ENCODE measurements at regions not wholly inside any gene's neighbourhood (a gene's known extent, or its start where the extent isn't known, plus 50 kb on each side); places are given as distances from the start of the nearest gene placed in this dataset.
"Not testable (repeated sequence)": the region's sequence is repeated elsewhere in the genome, so short reads cannot be mapped to it uniquely, and the experiment has no call there.

- no peak overlapping the region for H3K4me3 ChIP-seq (ENCODE audit: low read length in 2 of 2)
- H3K4me1 ChIP-seq (ENCODE audit: control insufficient read depth in 2 of 2, insufficient read depth in 2 of 2, low read length in 2 of 2) = no peaks in the 10 kb centered on the region
- H3K9me3 ChIP-seq (ENCODE audit: control insufficient read depth in 2 of 2, low read length in 2 of 2) = no peaks in the 10 kb centered on the region
- no peaks in the 10 kb centered on the region for H3K27me3 ChIP-seq (ENCODE audit: control insufficient read depth in 2 of 2, insufficient read depth in 2 of 2, low read length in 2 of 2)
- H3K27ac ChIP-seq (ENCODE audit: low read depth in 2 of 2, low read length in 2 of 2) = no peak overlapping the region
- no peak overlapping the region for H3K9ac ChIP-seq (ENCODE audit: low read depth in 1 of 2, low read length in 2 of 2)
- no peaks in the 10 kb centered on the region for H3K36me3 ChIP-seq (ENCODE audit: control insufficient read depth in 2 of 2, insufficient read depth in 2 of 2, low read length in 2 of 2)
These were observed 114.1 kb upstream of the ADAMTS9 start for GRCh38 chr3:64801856-64802255.

GRCh38 chr3:64799606-64800005, 111.8 kb upstream of the ADAMTS9 start:
- H3K9me3 ChIP-seq (ENCODE audit: control insufficient read depth in 2 of 2, low read length in 2 of 2) = no peaks in the 10 kb centered on the region
- H3K9ac ChIP-seq (ENCODE audit: low read depth in 1 of 2, low read length in 2 of 2) = no peak overlapping the region
- H3K27me3 ChIP-seq (ENCODE audit: control insufficient read depth in 2 of 2, insufficient read depth in 2 of 2, low read length in 2 of 2) = no peaks in the 10 kb centered on the region
- H3K4me3 ChIP-seq (ENCODE audit: low read length in 2 of 2) = no peak overlapping the region
- no peaks in the 10 kb centered on the region for H3K4me1 ChIP-seq (ENCODE audit: control insufficient read depth in 2 of 2, insufficient read depth in 2 of 2, low read length in 2 of 2)
- H3K27ac ChIP-seq (ENCODE audit: low read depth in 2 of 2, low read length in 2 of 2) = no peak overlapping the region
- no peaks in the 10 kb centered on the region for H3K36me3 ChIP-seq (ENCODE audit: control insufficient read depth in 2 of 2, insufficient read depth in 2 of 2, low read length in 2 of 2)

GRCh38 chr3:64798316-64798715, 110.5 kb upstream of the ADAMTS9 start:
- Histone ChIP-seq H3K4me1 (ENCODE audit: control insufficient read depth in 2 of 2, insufficient read depth in 2 of 2, low read length in 2 of 2) (no peaks in the 10 kb centered on the region), H3K9ac (ENCODE audit: low read depth in 1 of 2, low read length in 2 of 2) (no peak overlapping the region), H3K9me3 (ENCODE audit: control insufficient read depth in 2 of 2, low read length in 2 of 2) (no peaks in the 10 kb centered on the region), H3K27me3 (ENCODE audit: control insufficient read depth in 2 of 2, insufficient read depth in 2 of 2, low read length in 2 of 2) (no peaks in the 10 kb centered on the region), H3K36me3 (ENCODE audit: control insufficient read depth in 2 of 2, insufficient read depth in 2 of 2, low read length in 2 of 2) (no peaks in the 10 kb centered on the region), H3K4me3 (ENCODE audit: low read length in 2 of 2) (no peak overlapping the region), H3K27ac (ENCODE audit: low read depth in 2 of 2, low read length in 2 of 2) (no peak overlapping the region)

GRCh38 chr3:64796607-64797399, 109.0 kb upstream of the ADAMTS9 start:
- Histone ChIP-seq H3K36me3 (ENCODE audit: control insufficient read depth in 2 of 2, insufficient read depth in 2 of 2, low read length in 2 of 2) (no peaks in the 10 kb centered on the region), H3K27me3 (ENCODE audit: control insufficient read depth in 2 of 2, insufficient read depth in 2 of 2, low read length in 2 of 2) (no peaks in the 10 kb centered on the region), H3K27ac (ENCODE audit: low read depth in 2 of 2, low read length in 2 of 2) (no peak overlapping the region), H3K4me3 (ENCODE audit: low read length in 2 of 2) (no peak overlapping the region), H3K9ac (ENCODE audit: low read depth in 1 of 2, low read length in 2 of 2) (no peak overlapping the region), H3K4me1 (ENCODE audit: control insufficient read depth in 2 of 2, insufficient read depth in 2 of 2, low read length in 2 of 2) (no peaks in the 10 kb centered on the region), H3K9me3 (ENCODE audit: control insufficient read depth in 2 of 2, low read length in 2 of 2) (no peaks in the 10 kb centered on the region)

- Histone ChIP-seq H3K36me3 (ENCODE audit: control insufficient read depth in 2 of 2, insufficient read depth in 2 of 2, low read length in 2 of 2) (no peaks in the 10 kb centered on the region), H3K27me3 (ENCODE audit: control insufficient read depth in 2 of 2, insufficient read depth in 2 of 2, low read length in 2 of 2) (no peaks in the 10 kb centered on the region), H3K9ac (ENCODE audit: low read depth in 1 of 2, low read length in 2 of 2) (no peak overlapping the region), H3K9me3 (ENCODE audit: control insufficient read depth in 2 of 2, low read length in 2 of 2) (no peaks in the 10 kb centered on the region), H3K4me1 (ENCODE audit: control insufficient read depth in 2 of 2, insufficient read depth in 2 of 2, low read length in 2 of 2) (no peaks in the 10 kb centered on the region), H3K27ac (ENCODE audit: low read depth in 2 of 2, low read length in 2 of 2) (no peak overlapping the region), H3K4me3 (ENCODE audit: low read length in 2 of 2) (no peak overlapping the region)
These were observed 104.6 kb upstream of the ADAMTS9 start for GRCh38 chr3:64792445-64792844.

GRCh38 chr3:64789111-64789510, 101.3 kb upstream of the ADAMTS9 start:
- H3K4me1 ChIP-seq (ENCODE audit: control insufficient read depth in 2 of 2, insufficient read depth in 2 of 2, low read length in 2 of 2) = no peaks in the 10 kb centered on the region
- H3K4me3 ChIP-seq (ENCODE audit: low read length in 2 of 2) = no peak overlapping the region
- no peak overlapping the region for H3K9ac ChIP-seq (ENCODE audit: low read depth in 1 of 2, low read length in 2 of 2)
- H3K9me3 ChIP-seq (ENCODE audit: control insufficient read depth in 2 of 2, low read length in 2 of 2) = no peaks in the 10 kb centered on the region
- no peaks in the 10 kb centered on the region for H3K27me3 ChIP-seq (ENCODE audit: control insufficient read depth in 2 of 2, insufficient read depth in 2 of 2, low read length in 2 of 2)
- no peak overlapping the region for H3K27ac ChIP-seq (ENCODE audit: low read depth in 2 of 2, low read length in 2 of 2)
- H3K36me3 ChIP-seq (ENCODE audit: control insufficient read depth in 2 of 2, insufficient read depth in 2 of 2, low read length in 2 of 2) = no peaks in the 10 kb centered on the region

GRCh38 chr3:64783200-64783599, 95.4 kb upstream of the ADAMTS9 start:
- Histone ChIP-seq H3K9me3 (ENCODE audit: control insufficient read depth in 2 of 2, low read length in 2 of 2) (no peaks in the 10 kb centered on the region), H3K9ac (ENCODE audit: low read depth in 1 of 2, low read length in 2 of 2) (no peak overlapping the region), H3K4me3 (ENCODE audit: low read length in 2 of 2) (no peak overlapping the region), H3K4me1 (ENCODE audit: control insufficient read depth in 2 of 2, insufficient read depth in 2 of 2, low read length in 2 of 2) (no peaks in the 10 kb centered on the region), H3K27me3 (ENCODE audit: control insufficient read depth in 2 of 2, insufficient read depth in 2 of 2, low read length in 2 of 2) (no peaks in the 10 kb centered on the region), H3K36me3 (ENCODE audit: control insufficient read depth in 2 of 2, insufficient read depth in 2 of 2, low read length in 2 of 2) (no peaks in the 10 kb centered on the region), H3K27ac (ENCODE audit: low read depth in 2 of 2, low read length in 2 of 2) (no peak overlapping the region)

- not testable (repeated sequence) for H3K27ac ChIP-seq (ENCODE audit: low read depth in 2 of 2, low read length in 2 of 2); H3K4me1 ChIP-seq (ENCODE audit: control insufficient read depth in 2 of 2, insufficient read depth in 2 of 2, low read length in 2 of 2); H3K36me3 ChIP-seq (ENCODE audit: control insufficient read depth in 2 of 2, insufficient read depth in 2 of 2, low read length in 2 of 2); H3K4me3 ChIP-seq (ENCODE audit: low read length in 2 of 2); H3K9me3 ChIP-seq (ENCODE audit: control insufficient read depth in 2 of 2, low read length in 2 of 2); H3K9ac ChIP-seq (ENCODE audit: low read depth in 1 of 2, low read length in 2 of 2); H3K27me3 ChIP-seq (ENCODE audit: control insufficient read depth in 2 of 2, insufficient read depth in 2 of 2, low read length in 2 of 2)
These were observed 93.1 kb upstream of the ADAMTS9 start for GRCh38 chr3:64780923-64781322.

- Histone ChIP-seq H3K4me1 (ENCODE audit: control insufficient read depth in 2 of 2, insufficient read depth in 2 of 2, low read length in 2 of 2) (no peaks in the 10 kb centered on the region), H3K9me3 (ENCODE audit: control insufficient read depth in 2 of 2, low read length in 2 of 2) (no peaks in the 10 kb centered on the region), H3K27ac (ENCODE audit: low read depth in 2 of 2, low read length in 2 of 2) (no peak overlapping the region), H3K36me3 (ENCODE audit: control insufficient read depth in 2 of 2, insufficient read depth in 2 of 2, low read length in 2 of 2) (no peaks in the 10 kb centered on the region), H3K27me3 (ENCODE audit: control insufficient read depth in 2 of 2, insufficient read depth in 2 of 2, low read length in 2 of 2) (no peaks in the 10 kb centered on the region), H3K4me3 (ENCODE audit: low read length in 2 of 2) (no peak overlapping the region), H3K9ac (ENCODE audit: low read depth in 1 of 2, low read length in 2 of 2) (no peak overlapping the region)
These were observed 85.3 kb upstream of the ADAMTS9 start for GRCh38 chr3:64773137-64773536.

- H3K4me1 ChIP-seq (ENCODE audit: control insufficient read depth in 2 of 2, insufficient read depth in 2 of 2, low read length in 2 of 2) = no peaks in the 10 kb centered on the region
- H3K27me3 ChIP-seq (ENCODE audit: control insufficient read depth in 2 of 2, insufficient read depth in 2 of 2, low read length in 2 of 2) = no peaks in the 10 kb centered on the region
- H3K9ac ChIP-seq (ENCODE audit: low read depth in 1 of 2, low read length in 2 of 2) = no peak overlapping the region
- H3K36me3 ChIP-seq (ENCODE audit: control insufficient read depth in 2 of 2, insufficient read depth in 2 of 2, low read length in 2 of 2) = no peaks in the 10 kb centered on the region
- H3K4me3 ChIP-seq (ENCODE audit: low read length in 2 of 2) = no peak overlapping the region
- no peaks in the 10 kb centered on the region for H3K9me3 ChIP-seq (ENCODE audit: control insufficient read depth in 2 of 2, low read length in 2 of 2)
- no peak overlapping the region for H3K27ac ChIP-seq (ENCODE audit: low read depth in 2 of 2, low read length in 2 of 2)
These were observed 78.6 kb upstream of the ADAMTS9 start for GRCh38 chr3:64766440-64766839.
